ENCODE measurements at regions not wholly inside any gene's neighbourhood (a gene's known extent, or its start where the extent isn't known, plus 50 kb on each side); places are given as distances from the start of the nearest gene placed in this dataset.

DNA sequence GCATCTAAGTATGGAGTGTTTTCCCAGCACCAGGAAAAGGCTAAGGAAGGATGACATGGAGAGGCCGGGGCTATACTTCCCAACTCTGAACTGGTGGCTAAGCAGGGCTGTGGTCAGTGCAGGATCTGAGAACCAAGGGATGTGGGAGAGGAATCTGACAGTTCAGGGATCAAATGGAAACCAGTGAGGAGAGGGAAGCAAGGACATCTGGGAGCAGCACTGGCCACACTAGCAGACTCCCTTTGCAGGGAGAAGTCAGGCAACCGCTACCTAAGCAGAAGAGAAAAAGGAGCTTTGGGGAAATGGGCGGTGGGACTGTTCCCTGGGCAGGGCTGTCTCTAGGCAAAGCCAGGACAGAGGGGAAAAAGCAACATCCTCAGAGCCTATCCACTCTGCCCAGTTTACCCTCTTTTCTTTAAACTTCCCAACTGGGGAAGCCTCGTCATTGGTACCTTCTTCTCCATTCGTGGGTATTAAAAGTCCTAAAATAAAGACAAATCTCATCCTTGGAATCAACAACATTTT is 105.8 kb upstream of the MEIS1 start:
- no peaks in the 10 kb centered on the region for H3K36me3 ChIP-seq (replicated peaks)
- H3K4me1 ChIP-seq, result no peaks in the 10 kb centered on the region
- DNase-seq (ENCODE audit: low spot score in 2 of 2), result no peak
- H3K27me3 ChIP-seq (ENCODE audit: low read depth), result 0 out of 2 replicates have a peak, but pooled peaks cover 13% of the 10 kb centered on the region
- in situ Hi-C loops (cut with MboI; ENCODE audit: low sequenced_read_pairs), result no loop called here
- no peak overlapping the region for H3K4me3 ChIP-seq
- H3K9me3 ChIP-seq, result no peaks in the 10 kb centered on the region

DNA sequence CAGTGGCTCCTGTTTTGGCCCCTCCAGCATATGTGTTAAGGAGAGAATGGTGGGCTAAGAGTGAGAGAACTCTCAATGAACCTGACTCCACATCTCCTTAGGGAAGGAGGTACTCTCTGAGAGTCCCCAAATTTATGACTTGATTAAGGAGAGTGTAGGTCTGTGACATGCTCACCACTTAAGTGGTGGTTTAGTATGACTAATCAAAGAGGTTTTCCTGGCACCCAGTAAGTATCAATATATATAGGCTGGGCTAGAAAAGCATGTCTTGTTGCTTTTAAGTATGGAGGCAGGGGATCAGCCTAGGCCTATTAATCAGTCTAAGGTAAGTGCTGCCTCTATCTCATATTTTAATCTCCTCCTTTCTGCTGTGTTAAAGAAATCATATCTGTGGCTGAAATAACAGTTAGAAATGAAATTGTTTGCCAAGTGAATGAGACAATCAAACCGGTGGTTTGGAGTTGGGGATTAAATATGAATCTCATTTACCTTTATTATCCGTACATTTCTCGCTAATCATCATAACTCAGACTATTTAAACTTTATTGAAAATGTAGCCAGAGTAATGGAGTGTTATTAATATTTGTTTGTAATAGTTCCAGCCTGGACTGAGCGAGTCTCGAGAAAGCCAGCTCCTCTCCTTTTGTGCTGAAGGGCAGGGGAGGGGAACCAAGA is 107.7 kb upstream of the MEIS1 start:
- Histone ChIP-seq H3K9me3 (no peaks in the 10 kb centered on the region), H3K4me3 (no peak overlapping the region), H3K27me3 (ENCODE audit: low read depth) (peaks cover 14% of the 10 kb centered on the region; the same call in 1 of the 2 replicates), H3K4me1 (no peaks in the 10 kb centered on the region), H3K36me3 (replicated peaks) (no peaks in the 10 kb centered on the region)
- DNase-seq (ENCODE audit: low spot score in 2 of 2), result no peak
- in situ Hi-C loops (cut with MboI; ENCODE audit: low sequenced_read_pairs), result no loop called here

DNA sequence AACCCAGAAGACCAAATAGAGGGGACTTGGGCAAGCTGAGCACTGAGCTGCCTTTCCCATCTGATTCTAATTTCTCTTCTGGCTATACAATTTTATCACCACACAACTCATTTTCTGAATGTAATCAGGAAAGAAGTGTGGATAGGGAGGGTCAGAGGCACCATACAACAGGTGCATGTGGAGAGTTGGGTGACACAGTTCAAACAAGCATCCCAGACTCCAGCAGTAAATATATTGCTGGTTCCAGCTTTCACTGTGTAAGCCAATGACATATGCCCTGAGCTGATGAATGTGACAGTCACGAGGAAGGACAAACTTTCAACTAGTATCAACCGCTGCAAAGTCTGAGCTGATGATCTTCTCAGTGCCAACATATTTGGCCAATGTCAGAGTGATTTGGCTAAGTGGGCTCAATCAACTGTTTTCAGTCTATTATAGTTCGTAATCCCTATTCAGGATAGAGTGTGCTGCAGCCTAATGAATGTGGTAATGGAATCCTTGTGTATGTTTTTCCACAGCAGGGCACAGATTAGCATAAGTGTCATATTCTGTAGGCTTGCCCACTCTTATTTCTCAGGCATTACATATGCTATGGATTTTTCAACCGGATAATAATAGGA is 109.9 kb upstream of the MEIS1 start:
- H3K9me3 ChIP-seq, result no peaks in the 10 kb centered on the region
- H3K36me3 ChIP-seq (replicated peaks), result no peaks in the 10 kb centered on the region
- no peak for DNase-seq (ENCODE audit: low spot score in 2 of 2)
- no peaks in the 10 kb centered on the region for H3K4me1 ChIP-seq
- in situ Hi-C loops (cut with MboI; ENCODE audit: low sequenced_read_pairs), result no loop called here
- peaks cover 13% of the 10 kb centered on the region; the same call in 1 of the 2 replicates for H3K27me3 ChIP-seq (ENCODE audit: low read depth)
- no peak overlapping the region for H3K4me3 ChIP-seq

DNA sequence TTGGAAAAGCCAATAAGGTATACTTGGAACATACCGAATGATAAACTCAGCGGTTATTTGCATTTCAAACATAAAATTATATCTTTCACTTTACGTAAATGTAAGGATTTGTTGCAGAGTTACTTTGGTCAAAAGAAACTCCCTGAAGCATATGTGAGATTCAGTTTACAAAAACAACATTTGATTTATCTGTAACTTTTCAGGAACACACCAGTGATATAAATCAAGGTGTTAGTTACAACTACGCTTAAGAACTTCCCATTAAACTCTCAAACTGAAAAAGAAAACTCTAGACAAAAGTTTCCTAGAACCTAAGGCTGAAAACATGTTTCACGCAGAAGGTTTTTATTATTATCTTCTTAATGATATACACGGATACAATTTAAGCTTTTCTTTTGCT is 110.6 kb upstream of the MEIS1 start:
- no peak overlapping the region for H3K4me3 ChIP-seq
- no peaks in the 10 kb centered on the region for H3K9me3 ChIP-seq
- in situ Hi-C loops (cut with MboI; ENCODE audit: low sequenced_read_pairs), result no loop called here
- DNase-seq (ENCODE audit: low spot score in 2 of 2), result no peak
- no peaks in the 10 kb centered on the region for H3K4me1 ChIP-seq
- no peaks in the 10 kb centered on the region for H3K36me3 ChIP-seq (replicated peaks)
- peaks cover 10% of the 10 kb centered on the region; the same call in 1 of the 2 replicates for H3K27me3 ChIP-seq (ENCODE audit: low read depth)

GRCh38 chr2:66323406-66323805 is 111.5 kb upstream of the MEIS1 start:
- Histone ChIP-seq H3K9me3 (no peaks in the 10 kb centered on the region), H3K4me1 (no peaks in the 10 kb centered on the region), H3K27me3 (ENCODE audit: low read depth) (peaks cover 10% of the 10 kb centered on the region; the same call in 1 of the 2 replicates), H3K36me3 (replicated peaks) (no peaks in the 10 kb centered on the region), H3K4me3 (no peak overlapping the region)
- no peak for DNase-seq (ENCODE audit: low spot score in 2 of 2)
- in situ Hi-C loops (cut with MboI; ENCODE audit: low sequenced_read_pairs), result no loop called here

- DNase-seq (ENCODE audit: low spot score in 2 of 2), result no peak
- H3K9me3 ChIP-seq, result no peaks in the 10 kb centered on the region
- H3K4me1 ChIP-seq, result no peaks in the 10 kb centered on the region
- no peak overlapping the region for H3K4me3 ChIP-seq
- no peaks in the 10 kb centered on the region for H3K36me3 ChIP-seq (replicated peaks)
- in situ Hi-C loops (cut with MboI; ENCODE audit: low sequenced_read_pairs), result no loop called here
- H3K27me3 ChIP-seq (ENCODE audit: low read depth), result peaks cover 10% of the 10 kb centered on the region; the same call in 1 of the 2 replicates
Measured at GRCh38 chr2:66322506-66323260, 112.2 kb upstream of the MEIS1 start.

- Histone ChIP-seq H3K36me3 (replicated peaks) (no peaks in the 10 kb centered on the region), H3K4me1 (no peaks in the 10 kb centered on the region), H3K4me3 (no peak overlapping the region), H3K27me3 (ENCODE audit: low read depth) (peaks cover 5% of the 10 kb centered on the region; the same call in 1 of the 2 replicates), H3K9me3 (no peaks in the 10 kb centered on the region)
- in situ Hi-C loops (cut with MboI; ENCODE audit: low sequenced_read_pairs), result no loop called here
- no peak for DNase-seq (ENCODE audit: low spot score in 2 of 2)
Measured at GRCh38 chr2:66318009-66318561, 116.8 kb upstream of the MEIS1 start.

DNA sequence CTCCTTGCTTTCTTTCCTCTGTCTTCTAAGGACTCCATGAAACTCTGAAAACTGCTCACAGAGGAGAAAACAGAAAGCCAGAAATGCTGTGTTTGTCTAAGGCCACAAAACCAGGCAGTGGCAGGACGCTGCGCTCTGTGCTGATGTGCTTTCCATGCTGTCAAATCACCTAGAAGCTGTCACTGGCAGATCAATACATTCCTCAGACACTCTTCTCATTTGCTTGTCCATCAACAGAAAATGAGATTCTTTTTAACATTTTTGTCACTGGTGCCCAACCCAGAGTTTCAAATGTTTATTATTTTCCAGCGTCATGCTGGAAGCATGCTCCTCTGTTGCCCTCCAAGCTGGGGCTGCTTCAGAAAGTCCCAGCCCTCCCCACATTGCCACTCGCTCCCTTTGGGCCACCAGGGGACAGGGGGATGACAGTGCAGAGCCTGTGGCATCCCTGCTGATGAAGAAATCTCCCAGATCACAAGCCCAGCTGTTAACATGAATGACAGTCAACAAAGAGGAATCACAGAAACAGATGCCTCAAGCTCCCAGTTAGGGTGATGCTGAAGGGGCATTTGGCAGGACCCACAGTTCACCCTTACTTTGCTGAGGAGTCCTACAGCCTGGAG is 117.5 kb upstream of the MEIS1 start:
- no peaks in the 10 kb centered on the region for H3K4me1 ChIP-seq
- no peak overlapping the region for H3K4me3 ChIP-seq
- in situ Hi-C loops (cut with MboI; ENCODE audit: low sequenced_read_pairs), result no loop called here
- DNase-seq (ENCODE audit: low spot score in 2 of 2), result no peak
- H3K9me3 ChIP-seq, result no peaks in the 10 kb centered on the region
- H3K27me3 ChIP-seq (ENCODE audit: low read depth), result peaks cover 5% of the 10 kb centered on the region; the same call in 1 of the 2 replicates
- H3K36me3 ChIP-seq (replicated peaks), result no peaks in the 10 kb centered on the region

GRCh38 chr2:66306483-66306882 is 128.4 kb upstream of the MEIS1 start:
- no peak overlapping the region for H3K4me3 ChIP-seq
- H3K9me3 ChIP-seq, result no peaks in the 10 kb centered on the region
- DNase-seq (ENCODE audit: low spot score in 2 of 2), result no peak
- no peaks in the 10 kb centered on the region; the same call in 1 of the 2 replicates for H3K27me3 ChIP-seq (ENCODE audit: low read depth)
- no peaks in the 10 kb centered on the region for H3K36me3 ChIP-seq (replicated peaks)
- H3K4me1 ChIP-seq, result no peaks in the 10 kb centered on the region
- in situ Hi-C loops (cut with MboI; ENCODE audit: low sequenced_read_pairs), result no loop called here

DNA sequence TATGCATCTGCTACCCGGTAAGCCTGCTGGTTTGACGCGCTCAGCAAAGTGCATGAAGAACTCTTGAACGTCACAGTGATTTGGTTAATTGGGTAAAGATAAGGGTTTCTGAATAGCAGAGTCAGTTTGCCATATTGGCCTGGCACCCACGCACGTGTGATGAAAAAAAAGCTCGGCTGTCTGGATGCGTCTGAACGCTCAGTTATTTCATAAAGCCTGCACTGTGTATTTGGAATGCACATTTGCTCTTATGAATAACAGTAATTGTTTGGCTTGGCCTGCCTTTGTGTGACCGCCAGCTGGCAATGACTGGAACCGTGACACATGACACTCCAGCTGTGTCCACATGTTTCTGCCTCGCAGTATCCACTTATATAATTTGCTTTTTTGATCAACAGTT is 129.2 kb upstream of the MEIS1 start:
- in situ Hi-C loops (cut with MboI; ENCODE audit: low sequenced_read_pairs), result no loop called here

GRCh38 chr2:66303471-66303870 is 131.5 kb upstream of the MEIS1 start:
- no peak overlapping the region for H3K4me3 ChIP-seq
- H3K9me3 ChIP-seq, result no peaks in the 10 kb centered on the region
- H3K27me3 ChIP-seq (ENCODE audit: low read depth), result no peaks in the 10 kb centered on the region; the same call in 1 of the 2 replicates
- in situ Hi-C loops (cut with MboI; ENCODE audit: low sequenced_read_pairs), result no loop called here
- no peaks in the 10 kb centered on the region for H3K4me1 ChIP-seq
- no peaks in the 10 kb centered on the region for H3K36me3 ChIP-seq (replicated peaks)
- DNase-seq (ENCODE audit: low spot score in 2 of 2), result no peak

More for the DNA sequence above, 129.2 kb upstream of the MEIS1 start:
- no peak for DNase-seq (ENCODE audit: low spot score in 2 of 2)
- no peaks in the 10 kb centered on the region; the same call in 1 of the 2 replicates for H3K27me3 ChIP-seq (ENCODE audit: low read depth)
- no peaks in the 10 kb centered on the region for H3K9me3 ChIP-seq
- no peaks in the 10 kb centered on the region for H3K4me1 ChIP-seq
- no peak overlapping the region for H3K4me3 ChIP-seq
- H3K36me3 ChIP-seq (replicated peaks), result no peaks in the 10 kb centered on the region

DNA sequence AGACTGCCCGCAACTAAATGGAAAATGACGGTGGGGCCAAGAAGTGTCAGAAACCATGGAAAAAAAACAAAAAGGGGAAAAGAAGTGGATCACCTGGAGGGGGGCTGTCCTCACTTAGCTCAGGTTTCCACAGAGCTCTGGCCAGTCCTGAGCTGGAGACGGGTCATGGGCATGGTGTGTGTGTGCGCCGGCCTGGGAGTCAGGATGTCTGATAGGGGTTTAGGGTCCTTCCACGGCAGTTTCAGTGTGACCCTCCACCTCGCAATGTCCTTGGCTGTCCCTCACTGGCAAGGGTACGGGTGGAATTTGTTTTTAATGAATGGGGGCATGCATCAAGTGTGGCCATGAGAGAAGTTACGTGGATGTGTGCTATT is 133.2 kb upstream of the MEIS1 start:
- Histone ChIP-seq H3K36me3 (replicated peaks) (no peaks in the 10 kb centered on the region), H3K9me3 (no peaks in the 10 kb centered on the region), H3K27me3 (ENCODE audit: low read depth) (no peaks in the 10 kb centered on the region; the same call in 1 of the 2 replicates), H3K4me1 (no peaks in the 10 kb centered on the region), H3K4me3 (no peak overlapping the region)
- no peak for DNase-seq (ENCODE audit: low spot score in 2 of 2)
- in situ Hi-C loops (cut with MboI; ENCODE audit: low sequenced_read_pairs), result no loop called here

GRCh38 chr2:66301022-66301766 is 133.7 kb upstream of the MEIS1 start:
- Histone ChIP-seq H3K36me3 (replicated peaks) (no peaks in the 10 kb centered on the region), H3K9me3 (no peaks in the 10 kb centered on the region), H3K4me3 (no peak overlapping the region), H3K4me1 (no peaks in the 10 kb centered on the region), H3K27me3 (ENCODE audit: low read depth) (no peaks in the 10 kb centered on the region)
- in situ Hi-C loops (cut with MboI; ENCODE audit: low sequenced_read_pairs), result no loop called here
- DNase-seq (ENCODE audit: low spot score in 2 of 2), result no peak
